ENCODE measurements at regions not wholly inside any gene's neighbourhood (a gene's known extent, or its start where the extent isn't known, plus 50 kb on each side); places are given as distances from the start of the nearest gene placed in this dataset.

GRCh38 chr6:50637267-50637666 lies 76.1 kb upstream of the TFAP2D start:
- no peak for DNase-seq (ENCODE audit: low read depth)

DNA sequence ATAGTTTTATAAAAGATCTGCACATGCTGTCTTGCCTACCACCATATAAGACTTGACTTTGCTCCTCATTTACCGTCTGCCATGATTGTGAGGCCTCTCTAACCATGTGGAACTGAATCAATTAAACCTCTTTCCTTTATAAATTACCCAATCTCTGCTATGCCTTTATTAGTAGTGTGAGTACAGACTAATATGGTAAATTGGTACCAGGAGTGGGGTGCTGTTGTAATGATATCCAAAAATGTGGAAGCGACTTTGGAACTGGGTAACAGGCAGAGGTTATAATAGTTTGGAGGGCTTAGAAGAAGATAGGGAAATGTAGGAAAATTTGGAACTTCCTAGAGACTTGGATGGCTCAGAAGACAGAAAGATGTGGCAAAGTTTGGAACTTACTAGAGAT lies 64.2 kb upstream of the TFAP2D start:
- no peak for DNase-seq (ENCODE audit: low read depth)

- DNase-seq (ENCODE audit: low read depth): no peak
These were observed 60.1 kb upstream of the TFAP2D start for GRCh38 chr6:50653253-50653652.

GRCh38 chr6:50654155-50654554 lies 59.2 kb upstream of the TFAP2D start:
- no peak for DNase-seq (ENCODE audit: low read depth)

- no peak for DNase-seq (ENCODE audit: low read depth)
These were observed 57.4 kb upstream of the TFAP2D start for GRCh38 chr6:50655848-50656453.

GRCh38 chr6:50657513-50657912 lies 55.8 kb upstream of the TFAP2D start:
- DNase-seq (ENCODE audit: low read depth): no peak

DNA sequence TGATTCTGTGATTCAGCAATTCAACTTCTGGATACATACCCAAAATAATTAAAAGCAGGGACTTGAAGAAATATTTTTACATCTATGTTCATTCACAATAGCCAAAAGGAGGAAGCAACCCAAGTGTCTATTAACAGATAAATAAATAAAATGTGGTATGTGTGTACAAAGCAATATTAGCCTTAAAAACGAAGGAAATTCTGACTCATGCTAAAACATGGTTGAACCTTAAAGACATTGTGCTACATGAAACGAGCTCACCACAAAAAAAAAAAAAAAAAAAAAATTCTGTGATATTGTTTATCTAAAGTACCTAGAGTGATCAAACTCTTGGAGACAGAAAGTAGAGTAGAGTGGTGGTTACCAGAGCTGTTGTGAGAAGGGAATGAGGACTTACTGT lies 54.8 kb upstream of the TFAP2D start:
- DNase-seq (ENCODE audit: low read depth): no peak

- no peak for DNase-seq (ENCODE audit: low read depth)
These were observed 51.7 kb upstream of the TFAP2D start for GRCh38 chr6:50661636-50662035.

Measured in stromal cell of bone marrow (primary cell).